ENCODE measurements at regions not wholly inside any gene's neighbourhood (a gene's known extent, or its start where the extent isn't known, plus 50 kb on each side); places are given as distances from the start of the nearest gene placed in this dataset.

GRCh38 chr5:168174376-168174775 is 117.1 kb upstream of the WWC1 start:
- H3K36me3 ChIP-seq (ENCODE audit: control insufficient read depth in 4 of 4, insufficient read depth in 3 of 4, low read depth in 1 of 4, low read length in 3 of 4) = no peaks in the 10 kb centered on the region
- H3K27ac ChIP-seq (ENCODE audit: low read depth in 1 of 2, low read length in 2 of 2) = no peak overlapping the region
- DNase-seq (ENCODE audit: low spot score) = no peak
- H3K9ac ChIP-seq (ENCODE audit: low read depth in 1 of 2, low read length in 2 of 2) = no peak overlapping the region
- H3K4me1 ChIP-seq (ENCODE audit: control insufficient read depth in 4 of 4, insufficient read depth in 4 of 4, low read length in 3 of 4) = no peaks in the 10 kb centered on the region
- H3K9me3 ChIP-seq (ENCODE audit: control insufficient read depth in 4 of 4, low read length in 3 of 4) = no peaks in the 10 kb centered on the region
- no peaks in the 10 kb centered on the region for H3K27me3 ChIP-seq (ENCODE audit: control insufficient read depth in 4 of 4, insufficient read depth in 4 of 4, low read length in 3 of 4)
- TF ChIP-seq NR2F2 (IDR thresholded peaks at IDR 0.05) (no peak), RAD21 (IDR thresholded peaks at IDR 0.05) (no peak), HNF4G (IDR thresholded peaks at IDR 0.05) (no peak), FOXA2 (IDR thresholded peaks at IDR 0.05) (no peak), SP1 (IDR thresholded peaks at IDR 0.05) (no peak), GABPA (IDR thresholded peaks at IDR 0.05 in 1 of 2, conservative IDR thresholded peaks at IDR 0.05 in 1 of 2) (no peak)
- WGBS = 83% methylated on average over 9 of the region's 9 CpGs
- no peak overlapping the region for H3K4me3 ChIP-seq (ENCODE audit: low read depth in 1 of 3, low read length in 3 of 3)

GRCh38 chr5:168176251-168176650 is 115.2 kb upstream of the WWC1 start:
- Histone ChIP-seq H3K27ac (ENCODE audit: low read depth in 1 of 2, low read length in 2 of 2) (no peak overlapping the region), H3K9ac (ENCODE audit: low read depth in 1 of 2, low read length in 2 of 2) (no peak overlapping the region), H3K9me3 (ENCODE audit: control insufficient read depth in 4 of 4, low read length in 3 of 4) (no peaks in the 10 kb centered on the region), H3K4me1 (ENCODE audit: control insufficient read depth in 4 of 4, insufficient read depth in 4 of 4, low read length in 3 of 4) (no peaks in the 10 kb centered on the region), H3K36me3 (ENCODE audit: control insufficient read depth in 4 of 4, insufficient read depth in 3 of 4, low read depth in 1 of 4, low read length in 3 of 4) (no peaks in the 10 kb centered on the region), H3K4me3 (ENCODE audit: low read depth in 1 of 3, low read length in 3 of 3) (no peak overlapping the region), H3K27me3 (ENCODE audit: control insufficient read depth in 4 of 4, insufficient read depth in 4 of 4, low read length in 3 of 4) (no peaks in the 10 kb centered on the region)
- DNase-seq (ENCODE audit: low spot score) = no peak
- 80% methylated on average over 5 of the region's 5 CpGs for WGBS
- TF ChIP-seq EGR1 (IDR thresholded peaks at IDR 0.05; ENCODE audit: low read depth in 2 of 2) (no peak), FOXA1 (IDR thresholded peaks at IDR 0.05) (no peak), JUND (IDR thresholded peaks at IDR 0.05) (no peak), NR2F2 (IDR thresholded peaks at IDR 0.05) (no peak), HNF4A (conservative IDR thresholded peaks at IDR 0.05) (no peak), ZBTB33 (IDR thresholded peaks at IDR 0.05) (no peak), RAD21 (IDR thresholded peaks at IDR 0.05) (no peak), HNF4G (IDR thresholded peaks at IDR 0.05) (no peak), SP1 (IDR thresholded peaks at IDR 0.05) (no peak), RXRA (IDR thresholded peaks at IDR 0.05) (no peak), MAX (IDR thresholded peaks at IDR 0.05) (no peak), FOXA2 (IDR thresholded peaks at IDR 0.05) (no peak), ATF3 (IDR thresholded peaks at IDR 0.05) (no peak)

GRCh38 chr5:168176941-168177340 is 114.5 kb upstream of the WWC1 start:
- H3K4me3 ChIP-seq (ENCODE audit: low read depth in 1 of 3, low read length in 3 of 3) = no peak overlapping the region
- 66% methylated on average over 3 of the region's 3 CpGs for WGBS
- no peak overlapping the region for H3K27ac ChIP-seq (ENCODE audit: low read depth in 1 of 2, low read length in 2 of 2)
- no peaks in the 10 kb centered on the region for H3K36me3 ChIP-seq (ENCODE audit: control insufficient read depth in 4 of 4, insufficient read depth in 3 of 4, low read depth in 1 of 4, low read length in 3 of 4)
- no peak overlapping the region for H3K9ac ChIP-seq (ENCODE audit: low read depth in 1 of 2, low read length in 2 of 2)
- H3K4me1 ChIP-seq (ENCODE audit: control insufficient read depth in 4 of 4, insufficient read depth in 4 of 4, low read length in 3 of 4) = no peaks in the 10 kb centered on the region
- no peaks in the 10 kb centered on the region for H3K27me3 ChIP-seq (ENCODE audit: control insufficient read depth in 4 of 4, insufficient read depth in 4 of 4, low read length in 3 of 4)
- no peaks in the 10 kb centered on the region for H3K9me3 ChIP-seq (ENCODE audit: control insufficient read depth in 4 of 4, low read length in 3 of 4)
- DNase-seq (ENCODE audit: low spot score) = no peak
- TF ChIP-seq EGR1 (IDR thresholded peaks at IDR 0.05; ENCODE audit: low read depth in 2 of 2) = no peak
- TF ChIP-seq MAX (IDR thresholded peaks at IDR 0.05) = no peak
- TF ChIP-seq REST (IDR thresholded peaks at IDR 0.05) = no peak
- TF ChIP-seq NR2F2 (IDR thresholded peaks at IDR 0.05) = no peak
- TF ChIP-seq GABPA (IDR thresholded peaks at IDR 0.05 in 1 of 2, conservative IDR thresholded peaks at IDR 0.05 in 1 of 2) = no peak
- TF ChIP-seq RXRA (IDR thresholded peaks at IDR 0.05) = no peak
- TF ChIP-seq YY1 (IDR thresholded peaks at IDR 0.05) = no peak
- TF ChIP-seq TAF1 (conservative IDR thresholded peaks at IDR 0.05) = no peak
- TF ChIP-seq FOXA1 (IDR thresholded peaks at IDR 0.05) = no peak
- TF ChIP-seq ZBTB33 (IDR thresholded peaks at IDR 0.05) = no peak
- no peak for TF ChIP-seq JUND (IDR thresholded peaks at IDR 0.05)
- TF ChIP-seq ATF3 (IDR thresholded peaks at IDR 0.05) = no peak

Data from liver (tissue), 7 donors.